Prostate gland (tissue), 2 donors: ENCODE measurements at regions not wholly inside any gene's neighbourhood (a gene's known extent, or its start where the extent isn't known, plus 50 kb on each side); places are given as distances from the start of the nearest gene placed in this dataset.

Experiments used
- DNase-seq: peaks from one replicate; pipeline ENCODE4 v3.0.0-alpha.2; 2019; ENCODE audit warnings: low spot score
- H3K27ac ChIP-seq, 2 donors: fragments of 200-600 bp; sonication (generic); 2 replicates each; pipeline ENCODE4 v1.5.1; 2017 to 2019
- H3K27me3 ChIP-seq: fragments of 200-600 bp; sonication (generic); replicated peaks from 2 replicates; pipeline ENCODE4 v1.5.1; 2019; ENCODE audit not compliant: insufficient read depth
- H3K36me3 ChIP-seq, 2 donors: fragments of 200-600 bp; sonication (generic); 1 replicate in 1 of 2; 2 replicates in 1 of 2; pipeline versions ENCODE4 v1.5.1 to v1.8.1; 2017 to 2019
- H3K4me1 ChIP-seq: fragments of 200-600 bp; sonication (generic); replicated peaks from 2 replicates; pipeline ENCODE4 v1.5.1; 2019
- H3K4me3 ChIP-seq, 2 donors: fragments of 200-600 bp; sonication (generic); 2 replicates each; pipeline ENCODE4 v1.5.1; 2017 to 2019
- H3K9me3 ChIP-seq: fragments of 200-600 bp; sonication (generic); 2 replicates; pipeline ENCODE4 v1.5.1; 2017
- CTCF ChIP-seq, 4 experiments: fragments of 200-600 bp in 2 of 4; fragments of 450-650 bp in 2 of 4; sonication (generic) in 2 of 4; IDR thresholded peaks; 1 replicate in 3 of 4; 2 replicates in 1 of 4; pipeline ENCODE4 v1.5.1; 2016 to 2019; ENCODE audit warnings: antibody characterized with exemption in 4 of 4, mild to moderate bottlenecking in 2 of 4, moderate library complexity in 2 of 4
- POLR2A ChIP-seq: fragments of 450-650 bp; IDR thresholded peaks from one replicate; pipeline ENCODE4 v1.6.1; 2016; ENCODE audit warnings: antibody characterized with exemption, mild to moderate bottlenecking
- POLR2AphosphoS5 ChIP-seq: sonication (generic); formaldehyde crosslinking; IDR thresholded peaks from one replicate; pipeline ENCODE4 v1.6.1; 2017; ENCODE audit warnings: antibody characterized with exemption
- WGBS: methylation state at CpG from one replicate; pipeline ENCODE4 v1.1.5; 2018; 5-methylcytosine and 5-hydroxymethylcytosine counted together
- intact Hi-C: fragments of 100-400 bp; cut with DNase I; formaldehyde crosslinking; loops from one replicate; pipeline ENCODE4 v1.14.2; 2022

- H3K27ac ChIP-seq: no peak overlapping the region
- intact Hi-C loops: no loop called here
- TF ChIP-seq POLR2A (no peak), CTCF (IDR thresholded peaks at IDR 0.05) (no peak), POLR2AphosphoS5 (no peak)
- no peaks in the 10 kb centered on the region for H3K9me3 ChIP-seq
- no peaks in the 10 kb centered on the region for H3K4me1 ChIP-seq
- peaks cover 2% of the 10 kb centered on the region for H3K27me3 ChIP-seq
- no peaks in the 10 kb centered on the region for H3K36me3 ChIP-seq
- WGBS: 89% methylated on average over 9 of the region's 9 CpGs
- H3K4me3 ChIP-seq: no peak overlapping the region
- DNase-seq: no peak
These were observed 833.8 kb downstream of the TBC1D22A start for GRCh38 chr22:47596176-47596690.

GRCh38 chr22:47594836-47595521, 832.5 kb downstream of the TBC1D22A start:
- Histone ChIP-seq H3K4me1 (no peaks in the 10 kb centered on the region), H3K27ac (no peak overlapping the region), H3K9me3 (no peaks in the 10 kb centered on the region), H3K36me3 (no peaks in the 10 kb centered on the region), H3K27me3 (peaks cover 2% of the 10 kb centered on the region), H3K4me3 (no peak overlapping the region)
- no peak for DNase-seq
- TF ChIP-seq POLR2A: no peak
- no peak for TF ChIP-seq POLR2AphosphoS5
- TF ChIP-seq CTCF (IDR thresholded peaks at IDR 0.05): no peak
- intact Hi-C loops: no loop called here
- 95% methylated on average over 6 of the region's 6 CpGs for WGBS

GRCh38 chr22:47593911-47594311, 831.5 kb downstream of the TBC1D22A start:
- H3K4me1 ChIP-seq: no peaks in the 10 kb centered on the region
- WGBS: 86% methylated on average over 15 of the region's 15 CpGs
- no peak overlapping the region for H3K27ac ChIP-seq
- TF ChIP-seq POLR2AphosphoS5 (no peak), POLR2A (no peak), CTCF (IDR thresholded peaks at IDR 0.05) (no peak)
- DNase-seq: no peak
- no peaks in the 10 kb centered on the region for H3K36me3 ChIP-seq
- H3K27me3 ChIP-seq: no peaks in the 10 kb centered on the region
- no peak overlapping the region for H3K4me3 ChIP-seq
- intact Hi-C loops: no loop called here
- H3K9me3 ChIP-seq: no peaks in the 10 kb centered on the region

- TF ChIP-seq POLR2AphosphoS5 (no peak), POLR2A (no peak), CTCF (IDR thresholded peaks at IDR 0.05) (no peak)
- no peak overlapping the region for H3K27ac ChIP-seq
- H3K4me1 ChIP-seq: no peaks in the 10 kb centered on the region
- 82% methylated on average over 13 of the region's 13 CpGs for WGBS
- intact Hi-C loops: no loop called here
- H3K27me3 ChIP-seq: no peaks in the 10 kb centered on the region
- H3K4me3 ChIP-seq: no peak overlapping the region
- H3K36me3 ChIP-seq: no peaks in the 10 kb centered on the region
- no peak for DNase-seq
- no peaks in the 10 kb centered on the region for H3K9me3 ChIP-seq
These were observed 830.8 kb downstream of the TBC1D22A start for GRCh38 chr22:47593291-47593690.

GRCh38 chr22:47592791-47593190, 830.3 kb downstream of the TBC1D22A start:
- no peak for DNase-seq
- Histone ChIP-seq H3K9me3 (no peaks in the 10 kb centered on the region), H3K27ac (no peak overlapping the region), H3K4me3 (no peak overlapping the region), H3K36me3 (no peaks in the 10 kb centered on the region), H3K27me3 (no peaks in the 10 kb centered on the region), H3K4me1 (no peaks in the 10 kb centered on the region)
- intact Hi-C loops: no loop called here
- 96% methylated on average over 9 of the region's 9 CpGs for WGBS
- TF ChIP-seq POLR2AphosphoS5 (no peak), CTCF (IDR thresholded peaks at IDR 0.05) (no peak), POLR2A (no peak)
